HG03378 (cell line): ENCODE measurements at regions not wholly inside any gene's neighbourhood (a gene's known extent, or its start where the extent isn't known, plus 50 kb on each side); places are given as distances from the start of the nearest gene placed in this dataset.
A peak's percentile ranks its signal among the peaks of the same experiment; 100 is the strongest.
"Not testable (repeated sequence)": the region's sequence is repeated elsewhere in the genome, so short reads cannot be mapped to it uniquely, and the experiment has no call there.

Source experiments
- ATAC-seq: cut with Tn5 transposase; IDR thresholded peaks from one replicate; pipeline ENCODE4 v1.9.1; 2021; ENCODE audit warnings: mild to moderate bottlenecking, moderate library complexity; ENCODE audit not compliant: unreplicated experiment

- no peak for ATAC-seq
Measured at GRCh38 chr6:26257272-26257671, 107.7 kb upstream of the BTN3A2 start.

GRCh38 chr6:26258212-26258977, 106.6 kb upstream of the BTN3A2 start:
- no peak for ATAC-seq

GRCh38 chr6:26260110-26260637, 104.8 kb upstream of the BTN3A2 start:
- no peak for ATAC-seq

GRCh38 chr6:26260725-26261490, 104.1 kb upstream of the BTN3A2 start:
- no peak for ATAC-seq

- ATAC-seq: no peak
Measured at GRCh38 chr6:26264547-26264946, 100.5 kb upstream of the BTN3A2 start.

GRCh38 chr6:26267083-26267589, 97.9 kb upstream of the BTN3A2 start:
- no peak for ATAC-seq

- ATAC-seq: no peak
Measured at GRCh38 chr6:26268659-26269402, 96.2 kb upstream of the BTN3A2 start.

- ATAC-seq: no peak
Measured at GRCh38 chr6:26269531-26270485, 95.2 kb upstream of the BTN3A2 start.

- no peak for ATAC-seq
Measured at GRCh38 chr6:26270486-26270861, 94.5 kb upstream of the BTN3A2 start.

- peak; percentile 39 for ATAC-seq
Measured at GRCh38 chr6:26270903-26271667, 93.9 kb upstream of the BTN3A2 start.

GRCh38 chr6:26271668-26272024, 93.4 kb upstream of the BTN3A2 start:
- no peak for ATAC-seq

- ATAC-seq: peak; percentile 15
Measured at GRCh38 chr6:26272171-26272637, 92.8 kb upstream of the BTN3A2 start.

GRCh38 chr6:26273673-26274588, 91.1 kb upstream of the BTN3A2 start:
- ATAC-seq: no peak

GRCh38 chr6:26275663-26276062, 89.3 kb upstream of the BTN3A2 start:
- no peak for ATAC-seq

GRCh38 chr6:26276841-26277648, 88.0 kb upstream of the BTN3A2 start:
- ATAC-seq: no peak

GRCh38 chr6:26278536-26278935, 86.5 kb upstream of the BTN3A2 start:
- ATAC-seq: no peak

GRCh38 chr6:26279371-26279770, 85.6 kb upstream of the BTN3A2 start:
- ATAC-seq: not testable (repeated sequence)
